ENCODE measurements at regions not wholly inside any gene's neighbourhood (a gene's known extent, or its start where the extent isn't known, plus 50 kb on each side); places are given as distances from the start of the nearest gene placed in this dataset.

GRCh38 chr7:1321411-1322239 lies 89.0 kb downstream of the UNCX start:
- no peak for TF ChIP-seq CTCF (IDR thresholded peaks at IDR 0.05)
- TF ChIP-seq POLR2A (IDR thresholded peaks at IDR 0.05) = no peak

All from heart left ventricle (tissue), 13 donors.